ENCODE measurements at regions not wholly inside any gene's neighbourhood (a gene's known extent, or its start where the extent isn't known, plus 50 kb on each side); places are given as distances from the start of the nearest gene placed in this dataset.

DNA sequence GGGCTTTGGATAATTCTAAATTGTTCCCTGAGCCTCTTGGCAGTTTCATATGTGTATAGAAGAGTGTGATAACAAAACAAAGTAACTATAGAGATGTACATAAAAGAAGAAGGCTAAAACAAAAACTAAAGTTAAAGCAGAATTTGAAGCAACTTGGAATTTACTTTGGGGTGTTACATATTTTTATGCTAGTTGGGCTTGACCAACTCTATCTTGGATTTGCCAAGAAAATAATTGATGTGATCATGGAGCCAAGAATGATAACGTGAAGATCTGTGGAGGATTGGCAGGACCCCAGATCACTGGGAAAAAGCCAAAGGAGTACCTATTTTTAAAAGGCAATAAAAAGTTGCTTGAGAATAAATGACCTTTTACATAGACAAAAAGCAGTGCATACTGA is 206.9 kb downstream of the LMO4 start:
- intact Hi-C loops (cut with DNase I), result no loop called here
- no peaks in the 10 kb centered on the region for H3K36me3 ChIP-seq
- WGBS, 2 donors, result 4 to 29% methylated on average over 1 of the region's 1 CpG
- no peak for DNase-seq
- H3K27ac ChIP-seq, result no peak overlapping the region
- H3K27me3 ChIP-seq, result no peaks in the 10 kb centered on the region
- H3K4me1 ChIP-seq, result no peaks in the 10 kb centered on the region
- TF ChIP-seq POLR2A (IDR thresholded peaks at IDR 0.05), result no peak
- TF ChIP-seq, protein P1, sequence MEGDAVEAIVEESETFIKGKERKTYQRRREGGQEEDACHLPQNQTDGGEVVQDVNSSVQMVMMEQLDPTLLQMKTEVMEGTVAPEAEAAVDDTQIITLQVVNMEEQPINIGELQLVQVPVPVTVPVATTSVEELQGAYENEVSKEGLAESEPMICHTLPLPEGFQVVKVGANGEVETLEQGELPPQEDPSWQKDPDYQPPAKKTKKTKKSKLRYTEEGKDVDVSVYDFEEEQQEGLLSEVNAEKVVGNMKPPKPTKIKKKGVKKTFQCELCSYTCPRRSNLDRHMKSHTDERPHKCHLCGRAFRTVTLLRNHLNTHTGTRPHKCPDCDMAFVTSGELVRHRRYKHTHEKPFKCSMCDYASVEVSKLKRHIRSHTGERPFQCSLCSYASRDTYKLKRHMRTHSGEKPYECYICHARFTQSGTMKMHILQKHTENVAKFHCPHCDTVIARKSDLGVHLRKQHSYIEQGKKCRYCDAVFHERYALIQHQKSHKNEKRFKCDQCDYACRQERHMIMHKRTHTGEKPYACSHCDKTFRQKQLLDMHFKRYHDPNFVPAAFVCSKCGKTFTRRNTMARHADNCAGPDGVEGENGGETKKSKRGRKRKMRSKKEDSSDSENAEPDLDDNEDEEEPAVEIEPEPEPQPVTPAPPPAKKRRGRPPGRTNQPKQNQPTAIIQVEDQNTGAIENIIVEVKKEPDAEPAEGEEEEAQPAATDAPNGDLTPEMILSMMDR (IDR thresholded peaks at IDR 0.05), result no peak
- H3K9me3 ChIP-seq, result no peaks in the 10 kb centered on the region
- H3K4me3 ChIP-seq, result no peak overlapping the region

DNA sequence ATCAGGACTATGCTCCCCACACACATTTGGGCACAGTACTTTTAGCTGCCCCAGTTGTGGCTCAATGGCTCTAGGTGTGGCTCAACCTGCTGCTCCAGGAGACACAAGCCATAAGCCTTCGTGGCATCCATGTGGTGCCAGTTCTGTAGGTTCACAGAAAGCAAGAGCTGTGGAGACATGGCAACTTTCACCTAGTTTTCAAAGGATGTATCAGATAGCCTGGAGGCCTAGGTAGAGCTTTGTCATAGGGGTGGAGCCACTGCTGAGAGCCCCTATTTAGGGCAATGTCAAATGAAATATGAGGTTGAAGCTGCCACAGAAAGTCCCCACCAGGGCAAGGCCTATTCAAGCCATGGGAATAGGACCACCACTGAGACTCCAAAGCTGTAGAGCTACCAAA is 210.5 kb downstream of the LMO4 start:
- intact Hi-C loops (cut with DNase I), result no loop called here
- Histone ChIP-seq H3K4me3 (no peak overlapping the region), H3K9me3 (peaks cover 0 to 16% (median 7%) of the 10 kb centered on the region in 3 donors), H3K36me3 (no peaks in the 10 kb centered on the region), H3K27ac (no peak overlapping the region), H3K27me3 (no peaks in the 10 kb centered on the region), H3K4me1 (no peaks in the 10 kb centered on the region)
- 40% methylated on average over 1 of the region's 1 CpG; no CpG with 5 or more reads in 1 of the 2 donors for WGBS, 2 donors
- TF ChIP-seq POLR2A (IDR thresholded peaks at IDR 0.05), result no peak
- TF ChIP-seq, protein P1 (IDR thresholded peaks at IDR 0.05), result no peak
- no peak for DNase-seq

DNA sequence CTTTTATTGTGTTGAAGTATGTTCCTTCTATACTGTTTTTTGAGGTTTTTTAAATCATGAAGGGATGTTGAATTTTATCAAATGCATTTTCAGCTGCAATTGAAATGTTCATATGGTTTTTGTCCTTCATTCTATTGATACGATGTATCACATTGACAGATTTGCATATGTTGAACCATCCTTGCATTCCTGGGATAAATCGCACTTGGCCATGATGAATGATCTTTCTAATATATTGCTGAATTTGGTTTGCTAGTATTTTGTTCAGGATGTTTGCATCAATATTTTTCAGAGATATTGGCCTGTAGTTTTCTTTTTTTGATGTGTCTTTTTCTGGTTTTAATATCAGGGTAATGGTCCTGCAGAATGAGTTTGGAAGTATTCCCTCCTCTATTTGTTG is 214.0 kb downstream of the LMO4 start:
- no peak overlapping the region for H3K4me3 ChIP-seq
- intact Hi-C loops (cut with DNase I), result no loop called here
- no peaks in the 10 kb centered on the region for H3K27me3 ChIP-seq
- H3K9me3 ChIP-seq, result peaks cover 0 to 16% (median 7%) of the 10 kb centered on the region in 3 donors
- DNase-seq, result no peak
- no peaks in the 10 kb centered on the region for H3K36me3 ChIP-seq
- TF ChIP-seq, protein P1 (IDR thresholded peaks at IDR 0.05), result no peak
- TF ChIP-seq POLR2A (IDR thresholded peaks at IDR 0.05), result no peak
- WGBS, 2 donors, result 93 to 96% methylated on average over 2 of the region's 2 CpGs
- H3K4me1 ChIP-seq, result no peaks in the 10 kb centered on the region
- no peak overlapping the region for H3K27ac ChIP-seq

DNA sequence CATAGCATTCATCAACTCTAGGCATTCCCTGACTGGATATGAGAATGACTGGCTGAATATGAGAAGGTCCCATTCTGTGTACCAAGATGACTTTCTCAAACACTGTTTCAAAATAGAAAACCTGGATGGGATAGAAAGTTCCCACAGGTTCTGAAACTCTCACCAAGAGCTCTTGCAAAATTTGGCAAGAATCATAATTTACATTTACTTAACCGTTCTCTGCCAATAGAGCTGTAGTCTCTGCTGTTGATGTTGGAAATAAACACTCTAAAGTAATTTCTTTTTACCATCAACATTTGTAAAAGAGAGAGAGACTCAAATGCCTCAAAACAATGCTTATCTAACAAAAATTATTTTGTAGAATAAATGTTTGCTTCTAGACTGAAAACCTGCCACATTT is 221.1 kb downstream of the LMO4 start:
- Histone ChIP-seq H3K27ac (no peak overlapping the region), H3K9me3 (no peaks in the 10 kb centered on the region), H3K27me3 (no peaks in the 10 kb centered on the region), H3K36me3 (no peaks in the 10 kb centered on the region), H3K4me3 (no peak overlapping the region), H3K4me1 (no peaks in the 10 kb centered on the region)
- DNase-seq, result no peak
- TF ChIP-seq, protein P1 (IDR thresholded peaks at IDR 0.05), result no peak
- TF ChIP-seq POLR2A (IDR thresholded peaks at IDR 0.05), result no peak
- WGBS, 2 donors, result 46 to 47% methylated on average over 1 of the region's 1 CpG
- intact Hi-C loops (cut with DNase I), result no loop called here

DNA sequence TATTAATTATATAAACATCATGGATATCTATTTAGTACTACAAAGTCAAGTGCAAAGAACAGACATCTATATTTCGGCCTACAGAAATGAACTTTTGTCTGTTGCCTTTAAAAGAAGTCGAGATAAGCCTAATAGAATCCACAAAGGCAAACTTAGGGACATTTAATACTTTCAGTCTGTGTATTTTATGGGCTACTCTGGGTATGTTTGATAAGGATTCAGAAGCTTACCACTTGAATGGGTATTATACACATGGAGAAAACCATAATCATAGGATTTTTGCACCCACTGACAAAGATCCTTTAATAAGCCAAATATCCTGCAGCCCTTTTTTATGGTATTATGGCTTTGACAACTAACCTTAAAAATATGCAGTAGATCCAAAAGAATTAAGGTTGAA is 224.8 kb downstream of the LMO4 start:
- no peak for DNase-seq
- Histone ChIP-seq H3K36me3 (no peaks in the 10 kb centered on the region), H3K9me3 (no peaks in the 10 kb centered on the region), H3K27me3 (no peaks in the 10 kb centered on the region), H3K4me3 (no peak overlapping the region), H3K4me1 (peaks cover 0 to 4% (median 0%) of the 10 kb centered on the region in 3 donors), H3K27ac (no peak overlapping the region)
- TF ChIP-seq, protein P1 (IDR thresholded peaks at IDR 0.05), result no peak
- no peak for TF ChIP-seq POLR2A (IDR thresholded peaks at IDR 0.05)
- WGBS, 2 donors, result 54 to 65% methylated on average over 2 of the region's 2 CpGs
- intact Hi-C loops (cut with DNase I), result no loop called here
